LNCaP clone FGC (cell line): ENCODE measurements at regions not wholly inside any gene's neighbourhood (a gene's known extent, or its start where the extent isn't known, plus 50 kb on each side); places are given as distances from the start of the nearest gene placed in this dataset.

Experiments
- DNase-seq: peaks from one replicate; pipeline ENCODE4 v3.0.0-alpha.2; 2011; ENCODE audit warnings: low read depth
- H3K4me3 ChIP-seq: 2 replicates; pipeline ENCODE4 v1.5.1; 2011; ENCODE audit warnings: mild to moderate bottlenecking, low read depth, low read length, control low read depth
- TF ChIP-seq, protein P1 (sequence below): IDR thresholded peaks from 2 replicates; pipeline ENCODE4 v1.5.1; 2012; ENCODE audit warnings: mild to moderate bottlenecking; ENCODE audit not compliant: control insufficient read depth, insufficient read depth; ENCODE audit errors: extremely low read depth

DNA sequence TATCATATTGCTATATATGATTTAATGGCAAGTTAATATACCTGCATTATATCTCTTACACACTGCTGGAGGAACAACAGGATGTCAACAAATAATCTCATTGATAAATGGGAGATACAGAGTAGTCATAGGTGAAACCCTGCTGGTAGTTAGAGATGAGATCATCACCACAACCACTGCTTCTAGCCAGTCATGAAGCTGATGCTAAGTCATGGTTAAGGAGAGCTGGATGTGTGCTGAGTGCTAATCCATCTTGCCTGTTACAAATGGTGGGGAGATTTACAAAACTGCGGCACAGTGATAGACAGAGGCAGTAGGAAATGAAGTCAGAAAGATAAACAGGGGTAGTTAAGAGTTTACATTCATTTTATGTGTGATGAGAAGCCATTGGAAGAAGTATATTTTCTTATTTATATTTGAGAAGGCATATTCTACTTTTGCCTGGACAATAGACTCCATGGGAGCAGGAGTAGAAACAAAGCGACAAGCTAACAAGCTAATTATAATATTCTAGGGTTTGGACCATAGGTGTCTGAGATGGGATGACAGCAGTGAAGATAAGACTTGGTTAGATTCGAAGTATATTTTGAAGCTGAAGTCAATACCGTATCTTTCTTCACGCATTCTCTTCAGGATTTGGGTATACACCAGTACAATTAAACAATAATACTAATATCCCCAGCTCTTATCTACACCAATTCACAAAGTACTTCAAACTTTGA lies 78.0 kb upstream of the TRPC4 start:
- no peak overlapping the region for H3K4me3 ChIP-seq
- DNase-seq = no peak
- TF ChIP-seq, protein P1, sequence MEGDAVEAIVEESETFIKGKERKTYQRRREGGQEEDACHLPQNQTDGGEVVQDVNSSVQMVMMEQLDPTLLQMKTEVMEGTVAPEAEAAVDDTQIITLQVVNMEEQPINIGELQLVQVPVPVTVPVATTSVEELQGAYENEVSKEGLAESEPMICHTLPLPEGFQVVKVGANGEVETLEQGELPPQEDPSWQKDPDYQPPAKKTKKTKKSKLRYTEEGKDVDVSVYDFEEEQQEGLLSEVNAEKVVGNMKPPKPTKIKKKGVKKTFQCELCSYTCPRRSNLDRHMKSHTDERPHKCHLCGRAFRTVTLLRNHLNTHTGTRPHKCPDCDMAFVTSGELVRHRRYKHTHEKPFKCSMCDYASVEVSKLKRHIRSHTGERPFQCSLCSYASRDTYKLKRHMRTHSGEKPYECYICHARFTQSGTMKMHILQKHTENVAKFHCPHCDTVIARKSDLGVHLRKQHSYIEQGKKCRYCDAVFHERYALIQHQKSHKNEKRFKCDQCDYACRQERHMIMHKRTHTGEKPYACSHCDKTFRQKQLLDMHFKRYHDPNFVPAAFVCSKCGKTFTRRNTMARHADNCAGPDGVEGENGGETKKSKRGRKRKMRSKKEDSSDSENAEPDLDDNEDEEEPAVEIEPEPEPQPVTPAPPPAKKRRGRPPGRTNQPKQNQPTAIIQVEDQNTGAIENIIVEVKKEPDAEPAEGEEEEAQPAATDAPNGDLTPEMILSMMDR = no peak

DNA sequence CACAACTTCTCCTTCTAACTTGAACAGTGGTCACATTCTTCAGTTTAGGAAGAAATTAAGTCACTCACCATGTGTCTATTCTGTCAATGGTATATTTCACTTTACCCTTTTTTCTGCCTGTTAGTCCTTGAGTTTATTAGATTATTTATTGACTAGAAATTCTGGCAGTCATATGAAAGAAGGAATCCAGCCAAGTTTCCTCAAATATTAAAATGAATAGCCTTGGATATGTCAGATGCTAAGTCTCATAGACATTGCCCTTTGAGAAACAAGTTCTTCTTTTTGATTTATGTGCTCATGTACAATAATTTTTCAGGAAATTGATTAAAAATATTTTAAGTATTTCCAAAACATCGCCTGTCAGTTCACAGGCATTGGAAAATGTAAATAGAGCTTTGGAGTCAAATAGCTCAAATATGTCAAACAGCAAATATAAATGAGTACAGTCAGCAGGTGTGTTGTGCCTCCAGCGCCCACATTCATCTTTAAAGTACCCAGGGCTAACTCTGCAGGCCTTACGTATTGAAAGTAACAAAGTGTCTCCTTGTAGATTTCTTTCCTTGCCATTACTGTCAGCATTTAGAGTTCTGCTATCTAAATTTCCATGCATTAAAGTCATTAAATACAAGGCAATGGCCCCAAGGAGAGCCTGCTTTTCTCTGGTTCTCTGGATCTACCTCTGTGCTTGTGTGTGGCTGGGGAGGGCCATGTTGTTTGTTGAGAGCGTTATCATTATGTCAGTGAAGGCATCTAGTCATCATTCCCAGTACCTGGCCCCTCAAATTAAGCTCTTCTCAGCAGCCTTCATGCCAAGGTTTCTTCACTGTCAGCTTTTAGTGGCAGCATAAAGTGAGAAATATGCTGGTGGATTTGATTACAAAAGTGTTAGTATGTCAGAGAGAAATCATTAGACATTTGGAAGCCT lies 76.3 kb upstream of the TRPC4 start:
- TF ChIP-seq, protein P1 = no peak
- no peak for DNase-seq
- no peak overlapping the region for H3K4me3 ChIP-seq

DNA sequence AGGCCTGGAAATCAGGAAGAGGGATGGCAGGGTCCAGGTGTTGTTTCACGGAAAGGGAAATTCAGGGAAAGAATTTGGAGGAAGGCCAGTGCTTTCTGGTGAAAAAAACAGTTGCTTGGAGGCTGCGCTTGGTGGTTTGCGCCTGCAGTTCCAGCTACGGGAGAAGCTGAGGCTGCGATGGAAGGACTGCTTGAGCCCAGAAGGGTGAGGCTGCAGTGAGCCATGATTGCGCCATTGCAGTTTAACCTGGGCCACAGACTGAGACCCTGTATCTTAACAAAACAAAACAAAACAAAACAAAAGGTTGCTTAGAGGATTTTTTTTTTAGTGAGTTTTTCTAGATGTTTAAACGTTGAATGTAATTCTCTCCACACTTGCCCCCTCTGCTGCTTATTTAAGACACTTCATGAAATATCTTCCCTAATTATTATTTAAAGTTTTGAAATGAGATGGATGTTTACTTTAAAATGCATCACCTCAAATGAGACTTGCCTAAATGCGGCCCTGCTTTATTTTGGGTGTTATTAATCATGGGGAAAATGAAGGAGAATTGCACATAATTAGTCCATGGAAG lies 75.4 kb upstream of the TRPC4 start:
- TF ChIP-seq, protein P1 = no peak
- DNase-seq = no peak

DNA sequence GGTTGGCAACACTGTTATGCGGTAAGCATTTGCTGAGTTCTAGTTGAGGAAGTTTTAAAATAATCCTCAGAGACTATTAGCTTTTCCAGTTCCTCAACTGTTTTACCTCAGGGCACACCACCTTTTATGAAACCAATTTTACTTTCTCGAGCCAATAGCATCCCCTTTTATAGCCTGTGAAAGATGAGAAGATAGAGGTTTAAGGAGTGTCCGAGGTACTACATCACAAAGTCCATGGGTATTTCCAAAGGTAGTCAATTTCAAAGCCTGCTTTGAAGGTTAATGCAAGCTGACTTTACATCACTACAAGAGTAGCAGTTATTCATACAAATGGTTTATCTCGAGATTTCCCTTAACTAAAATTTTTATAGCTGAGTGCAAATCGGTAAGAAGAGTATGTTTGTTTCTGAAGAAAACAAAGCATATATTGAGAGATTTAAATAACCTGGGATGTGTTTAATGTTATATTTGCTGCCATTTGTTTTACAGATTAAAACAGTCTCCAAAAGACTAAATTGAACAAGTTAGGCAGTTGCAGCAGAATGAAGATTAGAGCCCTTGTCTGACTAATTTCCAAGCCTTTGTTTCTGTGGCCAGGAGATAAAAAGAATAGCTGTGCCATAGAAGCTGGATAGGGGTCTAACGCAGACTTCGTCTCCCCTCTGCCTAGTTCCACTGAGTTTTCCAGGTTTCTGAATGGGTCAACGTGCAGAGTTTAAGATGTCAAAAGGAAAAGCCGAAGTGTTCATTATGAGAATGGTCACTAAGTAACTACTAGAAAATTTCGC lies 74.7 kb upstream of the TRPC4 start:
- no peak for DNase-seq
- TF ChIP-seq, protein P1 = no peak
- no peak overlapping the region for H3K4me3 ChIP-seq

More for the DNA sequence above, 75.4 kb upstream of the TRPC4 start:
- H3K4me3 ChIP-seq = no peak overlapping the region

DNA sequence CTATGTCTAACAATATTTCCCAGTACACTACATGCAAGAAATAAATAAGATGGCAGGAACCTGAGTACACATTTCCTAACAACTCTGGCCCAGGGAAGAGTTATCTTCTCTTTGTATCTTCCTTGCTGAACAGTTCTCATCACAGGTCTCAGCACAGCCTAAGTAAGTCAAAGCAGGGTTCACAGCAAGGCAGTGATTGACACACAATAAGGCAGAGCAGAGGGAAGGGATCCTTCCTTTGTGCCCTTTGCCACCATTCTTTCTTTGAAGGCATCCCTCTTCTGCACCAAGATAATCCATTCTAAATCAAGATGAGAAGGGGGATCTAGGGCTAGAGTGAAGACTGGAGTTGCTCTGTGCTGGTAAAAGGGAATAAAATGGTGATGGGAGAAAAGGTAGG lies 73.4 kb upstream of the TRPC4 start:
- DNase-seq = no peak
- TF ChIP-seq, protein P1 = no peak

More for the DNA sequence above, 73.4 kb upstream of the TRPC4 start:
- no peak overlapping the region for H3K4me3 ChIP-seq
